ENCODE measurements at regions not wholly inside any gene's neighbourhood (a gene's known extent, or its start where the extent isn't known, plus 50 kb on each side); places are given as distances from the start of the nearest gene placed in this dataset.
"Not testable (repeated sequence)": the region's sequence is repeated elsewhere in the genome, so short reads cannot be mapped to it uniquely, and the experiment has no call there.

GRCh38 chr18:38239606-38240005, 674.0 kb upstream of the CELF4 start:
- DNase-seq: no peak

DNA sequence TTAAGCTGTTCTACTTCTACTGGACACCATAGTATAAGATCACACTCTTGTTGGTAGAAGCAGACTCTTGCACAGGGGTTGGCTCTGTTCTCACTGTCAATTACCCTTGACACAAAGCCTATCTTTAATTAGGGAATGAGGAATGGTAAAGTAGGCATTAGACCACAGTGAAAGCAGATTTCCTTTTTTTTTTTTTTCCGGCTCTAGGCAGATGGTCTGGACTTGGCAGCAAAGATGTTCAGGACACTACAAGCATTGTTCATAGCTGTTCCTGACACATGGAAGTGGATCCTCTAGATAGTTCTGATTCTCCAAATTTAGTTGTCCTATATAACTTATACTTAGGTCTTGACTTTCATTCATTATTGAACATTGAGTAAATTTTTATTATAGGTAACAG, 672.2 kb upstream of the CELF4 start:
- no peak for DNase-seq

DNA sequence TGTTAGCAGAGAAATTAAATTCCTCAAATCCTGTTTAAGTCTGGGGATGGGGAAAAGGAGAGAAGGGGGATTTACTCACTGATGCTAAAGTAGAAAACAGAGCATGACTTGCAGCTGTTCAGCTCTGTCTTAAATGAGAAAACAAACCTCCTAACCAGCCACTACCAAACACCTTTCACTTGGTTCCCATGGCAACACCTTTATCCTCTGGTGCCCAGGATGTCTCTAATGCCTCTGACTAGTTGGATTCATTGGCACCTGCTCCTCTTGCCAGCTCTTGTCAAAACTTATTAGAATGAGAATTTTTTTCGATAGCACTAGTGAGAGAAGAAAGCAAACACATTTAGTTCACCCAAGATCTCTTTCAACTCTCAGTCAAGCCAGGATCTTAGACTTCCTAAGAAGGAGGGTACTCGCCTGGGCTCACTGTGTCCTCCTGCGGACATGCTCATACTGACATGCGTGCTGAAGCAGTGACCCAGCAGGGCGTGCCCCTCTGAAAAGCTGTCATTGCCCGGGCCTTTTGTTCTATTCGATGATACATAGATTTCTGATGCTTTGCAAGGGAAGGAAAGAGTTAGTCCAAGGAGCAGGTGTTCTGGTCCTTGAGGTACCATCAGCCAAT, 656.0 kb upstream of the CELF4 start:
- DNase-seq: no peak

- no peak for DNase-seq
These were observed 633.4 kb upstream of the CELF4 start for GRCh38 chr18:38198956-38199355.

DNA sequence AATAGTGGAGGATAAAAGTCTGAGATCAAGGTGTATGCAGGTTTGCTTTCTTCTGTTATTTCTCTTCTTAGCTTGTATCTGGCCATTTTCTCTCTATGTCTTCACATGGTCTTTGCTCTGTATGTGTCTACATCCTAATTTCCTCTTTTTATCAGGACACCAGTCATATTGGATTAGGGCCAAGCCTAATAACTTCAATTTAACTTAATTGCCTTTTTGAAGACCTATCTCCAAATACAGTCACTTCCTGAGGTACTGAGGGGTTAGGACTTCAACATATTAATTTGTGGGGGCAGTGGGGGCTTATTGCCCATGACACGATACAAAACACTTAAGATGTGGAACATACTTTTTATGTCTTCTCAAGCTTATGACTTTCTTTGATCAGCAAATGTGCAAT, 632.9 kb upstream of the CELF4 start:
- DNase-seq: no peak

DNA sequence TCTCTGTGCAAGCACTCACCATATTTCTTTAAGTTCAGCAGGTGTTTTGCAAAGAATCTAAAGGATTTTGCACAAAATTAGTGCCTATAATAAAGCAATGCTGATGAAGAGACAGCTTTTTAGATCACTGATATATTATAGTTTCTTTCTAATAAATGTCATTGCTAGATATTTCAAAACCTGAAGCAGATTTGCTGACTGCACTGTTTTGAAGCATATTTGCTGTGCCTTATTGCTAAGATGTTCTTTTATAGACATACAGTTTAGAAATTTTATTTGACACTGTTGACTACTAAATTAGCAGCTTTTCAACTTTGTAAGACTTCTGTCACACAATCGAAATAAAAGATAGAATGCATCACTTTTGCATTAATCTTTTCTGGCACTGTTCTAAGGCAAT, 620.9 kb upstream of the CELF4 start:
- no peak for DNase-seq

DNA sequence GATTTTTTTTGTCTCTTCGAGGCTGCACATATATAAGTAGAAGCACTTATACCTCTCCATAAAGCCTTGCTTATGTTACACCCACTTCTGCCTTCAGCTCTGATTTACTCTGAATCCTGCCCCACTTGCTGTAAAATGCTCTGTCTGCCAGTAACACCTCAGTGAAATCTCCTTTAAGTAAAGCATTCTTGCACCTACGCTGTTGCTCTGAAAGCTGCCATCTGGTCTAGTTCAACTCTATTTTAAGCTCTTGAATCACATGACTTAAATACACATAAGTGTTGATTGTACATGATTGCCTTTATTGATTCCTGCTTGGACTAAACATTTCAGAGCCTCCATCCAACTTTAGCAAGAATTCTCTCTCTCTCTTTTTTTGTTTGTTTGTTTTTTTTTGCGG, 609.0 kb upstream of the CELF4 start:
- DNase-seq: no peak

DNA sequence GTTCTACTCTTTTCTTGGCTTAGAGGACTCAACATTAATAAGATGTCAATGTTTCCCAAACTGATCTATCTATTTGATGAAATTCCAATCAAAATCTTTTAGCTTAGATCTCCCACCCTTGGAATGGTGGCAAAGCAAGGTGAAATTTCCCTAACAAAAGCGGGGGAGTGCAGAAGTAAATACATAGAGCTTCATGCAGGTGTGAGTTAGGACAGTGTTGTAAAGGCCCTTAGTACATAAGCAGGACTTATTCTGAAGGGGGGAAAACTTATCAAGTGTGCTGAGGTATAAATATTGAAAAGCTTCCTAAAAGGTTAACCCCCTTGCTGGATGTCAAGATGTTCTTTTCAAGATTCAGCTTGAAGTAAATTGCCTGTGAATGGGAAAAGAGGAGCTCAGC, 608.6 kb upstream of the CELF4 start:
- DNase-seq: no peak

DNA sequence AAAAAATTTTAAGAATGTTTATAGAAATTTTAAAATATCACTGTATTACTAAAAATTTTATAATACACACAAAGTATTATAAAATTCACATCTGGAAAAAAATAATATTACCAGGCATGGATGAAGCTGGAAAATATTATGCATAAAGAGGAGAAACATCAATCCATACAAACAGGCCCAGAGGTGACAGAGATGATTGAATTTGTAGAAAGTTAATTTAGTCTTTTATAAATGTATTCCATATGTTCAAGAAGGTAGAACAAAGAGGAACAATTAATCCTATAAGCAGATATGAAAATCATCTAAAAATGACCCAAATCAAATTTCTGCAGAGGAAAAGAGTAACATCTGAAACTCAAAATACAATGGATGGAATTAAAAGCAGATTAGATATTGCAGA, 605.2 kb upstream of the CELF4 start:
- no peak for DNase-seq

DNA sequence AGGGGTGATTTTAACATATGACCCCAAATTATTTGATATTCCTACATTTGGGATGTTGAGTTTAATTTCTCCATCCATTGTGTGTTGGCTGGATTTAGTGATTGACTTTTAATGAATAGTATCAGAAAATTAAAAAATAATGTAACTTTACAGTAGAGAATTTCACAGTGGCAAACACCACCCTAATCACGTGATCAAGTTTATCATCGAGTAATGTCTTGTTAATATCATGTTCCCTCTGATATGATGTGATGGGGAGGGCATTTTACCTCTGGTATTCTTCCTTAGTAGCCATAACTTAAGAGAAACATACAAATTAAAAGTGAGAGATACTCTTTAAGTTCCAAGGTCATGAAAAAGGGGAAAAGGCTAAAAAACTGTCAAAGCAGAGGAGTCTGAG, 602.0 kb upstream of the CELF4 start:
- no peak for DNase-seq

- DNase-seq: not testable (repeated sequence)
These were observed 587.5 kb upstream of the CELF4 start for GRCh38 chr18:38153116-38153515.

GRCh38 chr18:38116716-38117115, 551.1 kb upstream of the CELF4 start:
- DNase-seq: no peak

GRCh38 chr18:38115201-38115600, 549.6 kb upstream of the CELF4 start:
- no peak for DNase-seq

DNA sequence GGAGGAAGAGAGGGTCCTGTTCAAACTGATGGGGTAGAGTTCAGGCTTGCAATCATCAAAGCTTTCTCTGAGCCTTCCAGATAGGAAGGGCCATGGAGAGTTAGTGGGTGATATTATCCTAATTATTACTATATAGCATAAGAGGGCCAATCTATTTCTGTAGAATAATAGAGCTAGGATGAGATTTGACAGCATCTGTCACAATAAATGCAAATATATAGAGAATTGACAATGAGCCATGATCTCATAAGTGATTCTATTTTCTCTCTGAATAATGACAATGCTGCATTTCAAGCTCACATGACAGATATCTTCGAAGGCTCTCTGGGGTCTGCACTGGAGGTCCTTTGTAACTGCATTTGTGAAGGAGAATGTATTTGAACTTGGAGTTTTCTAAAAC, 521.9 kb upstream of the CELF4 start:
- no peak for DNase-seq

GRCh38 chr18:38081516-38081915, 515.9 kb upstream of the CELF4 start:
- no peak for DNase-seq

- no peak for DNase-seq
These were observed 511.6 kb upstream of the CELF4 start for GRCh38 chr18:38077229-38077628.

GRCh38 chr18:38076346-38077070, 510.9 kb upstream of the CELF4 start:
- DNase-seq: no peak

DNA sequence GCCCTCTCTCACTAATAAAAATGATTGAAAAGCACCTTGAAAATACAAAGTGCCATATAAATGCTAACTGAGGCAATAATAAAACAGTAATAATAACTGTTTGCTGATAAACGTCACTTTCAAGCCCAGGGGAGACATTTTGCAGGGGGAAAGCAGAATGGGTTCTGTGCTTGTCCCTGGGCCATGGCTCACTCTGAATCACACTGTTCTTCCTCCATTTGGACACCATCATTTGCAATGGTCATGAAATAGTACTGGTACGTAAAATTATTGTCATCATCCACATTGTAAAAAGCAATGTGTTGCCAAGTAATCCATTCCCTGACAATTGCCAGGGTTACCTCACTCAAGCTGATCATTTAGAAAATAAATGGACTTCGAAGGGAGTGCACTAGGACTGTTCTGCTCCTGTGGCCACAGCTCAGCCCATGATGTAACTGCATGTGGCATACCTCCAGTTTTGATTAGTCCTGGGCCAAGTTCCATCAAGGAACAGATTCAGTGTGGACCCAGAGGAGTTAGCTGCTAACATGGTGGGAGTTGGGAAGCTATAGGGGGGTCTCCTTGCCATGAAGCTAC, 508.8 kb upstream of the CELF4 start:
- DNase-seq: no peak

- no peak for DNase-seq
These were observed 502.2 kb upstream of the CELF4 start for GRCh38 chr18:38067821-38068220.

DNA sequence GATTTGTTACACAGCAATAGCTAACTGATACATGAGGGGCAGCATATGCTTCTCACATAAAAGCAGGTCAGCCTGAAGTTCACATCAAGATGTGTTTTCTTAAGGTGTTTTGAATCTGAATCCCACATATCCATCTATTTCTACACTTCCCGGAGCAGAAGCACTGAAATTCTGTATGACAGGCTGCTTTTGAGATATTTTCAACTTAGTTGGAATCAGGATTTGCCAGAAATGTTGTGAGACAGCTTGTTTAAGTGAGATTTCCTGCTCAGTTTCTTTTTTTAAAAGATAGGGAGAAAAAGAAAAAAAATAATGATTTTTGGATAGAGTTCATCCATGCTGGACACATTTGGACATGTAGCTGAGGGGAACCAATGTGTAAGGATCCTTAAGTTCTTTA, 501.5 kb upstream of the CELF4 start:
- DNase-seq: no peak

DNA sequence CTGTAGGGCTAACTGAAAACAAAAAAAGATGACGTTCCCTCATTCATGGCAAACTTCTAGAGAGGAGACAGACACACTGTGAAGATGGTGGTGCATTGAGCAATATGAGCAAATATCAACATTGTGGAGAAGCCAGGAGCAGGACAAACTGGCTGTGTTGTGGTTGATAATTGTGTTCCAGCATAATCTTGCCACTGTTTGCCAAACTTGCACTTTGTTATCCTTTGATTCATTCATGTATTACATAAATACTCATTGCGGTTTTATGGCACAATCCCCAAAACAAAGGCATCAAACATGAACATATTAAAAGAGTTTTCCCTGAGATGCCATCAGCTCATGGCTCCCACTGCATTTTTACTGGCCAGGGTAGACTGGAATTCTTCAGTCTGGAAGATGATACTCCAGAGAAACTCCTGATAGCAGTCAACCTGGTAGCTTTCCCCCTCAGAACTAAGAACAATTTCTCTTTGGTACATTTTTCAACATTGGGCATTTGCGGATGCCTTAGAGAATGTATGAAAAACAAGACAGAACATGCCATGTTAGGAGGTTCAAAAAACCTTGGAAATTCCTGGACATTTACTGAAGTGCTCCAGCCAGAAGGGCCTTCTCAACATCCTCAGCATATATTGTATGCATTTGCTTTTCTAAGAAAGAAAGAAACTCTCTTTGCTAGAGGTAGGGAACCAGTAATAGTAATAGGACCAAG, 487.4 kb upstream of the CELF4 start:
- DNase-seq: no peak

GRCh38 chr18:38047820-38048219, 482.2 kb upstream of the CELF4 start:
- no peak for DNase-seq

GRCh38 chr18:38046651-38047050, 481.1 kb upstream of the CELF4 start:
- no peak for DNase-seq

DNA sequence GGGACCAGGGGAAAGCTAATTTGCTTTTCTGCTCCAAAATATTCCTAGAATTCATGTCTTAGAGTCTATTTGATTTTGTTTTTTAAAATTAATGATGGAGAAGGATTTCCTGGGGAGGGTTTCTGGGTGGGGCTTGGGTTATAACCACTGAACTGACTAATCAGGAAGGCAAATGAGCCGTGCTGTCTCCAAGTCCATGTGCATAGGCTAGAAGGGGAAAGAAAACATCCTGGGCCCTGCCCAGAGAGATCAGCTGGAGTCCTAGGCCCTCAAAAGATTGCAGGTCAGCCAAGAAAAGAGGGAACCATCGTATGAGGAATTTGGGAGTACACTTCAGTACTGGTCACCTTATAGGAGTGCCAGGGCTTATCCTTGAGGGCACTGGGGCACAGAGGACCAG, 480.2 kb upstream of the CELF4 start:
- DNase-seq: no peak

All from CD4-positive, alpha-beta T cell treated with Interleukin-4 for 4 hours (primary cell).